ENCODE measurements at regions not wholly inside any gene's neighbourhood (a gene's known extent, or its start where the extent isn't known, plus 50 kb on each side); places are given as distances from the start of the nearest gene placed in this dataset.

GRCh38 chr1:79807816-79808215 is 801.3 kb upstream of the ADGRL4 start:
- DNase-seq (ENCODE audit: low read depth, low spot score), result no peak

DNA sequence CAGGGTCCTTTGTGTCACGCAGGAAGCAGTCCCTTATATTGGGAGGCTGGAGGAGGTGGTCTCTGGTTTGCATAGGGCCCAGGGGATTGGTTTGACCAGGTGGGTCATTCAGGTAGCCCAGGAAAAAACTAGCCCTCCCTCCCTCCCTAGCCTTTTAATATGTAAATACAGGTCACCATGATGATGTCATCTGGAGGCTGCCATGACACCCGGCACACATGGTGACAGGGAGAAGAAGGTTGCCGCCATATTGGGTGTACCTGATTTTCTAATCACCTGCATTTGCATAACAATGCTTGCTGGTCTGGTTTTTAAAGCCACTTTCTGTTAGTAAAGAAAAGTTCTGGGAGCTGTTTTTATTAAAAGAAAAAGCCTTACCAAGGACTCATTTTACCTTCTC is 791.0 kb upstream of the ADGRL4 start:
- DNase-seq (ENCODE audit: low read depth, low spot score), result peak; percentile 7

DNA sequence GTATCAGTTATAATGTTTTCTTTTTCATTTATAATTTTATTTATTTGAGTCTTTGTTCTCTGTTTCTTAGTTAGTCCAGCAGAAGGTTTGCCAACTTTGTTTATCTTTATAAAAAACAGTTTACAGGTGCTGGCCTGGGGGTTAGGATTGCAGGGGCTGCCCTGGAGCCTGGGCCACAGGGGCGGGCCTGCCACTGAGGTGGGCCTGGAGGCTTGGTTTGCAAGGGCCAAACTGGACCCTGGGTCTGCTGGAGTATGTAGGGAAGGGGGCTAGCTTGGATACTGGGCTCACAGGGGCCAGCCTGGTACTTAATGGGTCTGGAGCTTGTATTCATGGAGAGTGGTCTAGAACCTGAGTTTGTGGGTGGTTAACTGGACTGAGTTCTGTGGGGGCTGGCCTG is 789.9 kb upstream of the ADGRL4 start:
- DNase-seq (ENCODE audit: low read depth, low spot score), result no peak

- no peak for DNase-seq (ENCODE audit: low read depth, low spot score)
Observed at GRCh38 chr1:79792219-79792930, 785.8 kb upstream of the ADGRL4 start.

DNA sequence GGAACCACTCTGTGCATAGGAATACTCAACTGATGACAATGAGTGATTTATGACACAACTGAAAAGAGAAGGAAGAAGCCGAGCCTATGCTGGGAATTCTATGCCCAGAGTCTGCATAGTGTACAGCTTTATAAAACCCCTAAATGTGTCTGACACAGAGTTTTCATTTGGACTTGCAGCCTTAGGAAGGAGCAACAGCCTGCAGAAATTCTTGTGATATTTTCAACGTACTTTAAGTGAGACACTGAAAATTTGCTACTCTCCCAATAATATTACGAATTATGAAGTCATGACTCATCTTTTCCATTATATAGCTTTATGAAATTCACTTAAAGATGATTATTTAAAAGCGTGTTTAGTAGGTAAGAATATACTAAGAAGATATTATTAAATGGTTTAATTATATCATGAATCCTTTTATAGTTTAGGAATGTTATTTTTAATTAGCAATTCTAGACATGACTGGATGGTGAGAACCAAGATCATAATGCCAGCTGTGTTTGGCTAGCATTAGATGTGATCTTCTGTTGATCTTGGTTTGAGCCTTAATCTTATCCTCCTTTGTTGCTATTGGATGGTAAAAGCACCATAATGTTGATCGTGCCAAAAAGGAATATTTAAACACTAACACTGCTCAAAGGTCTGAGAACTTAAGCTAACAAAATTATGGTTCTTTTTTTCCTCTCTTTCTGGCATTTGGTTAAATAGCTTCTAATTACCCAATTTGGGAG is 785.1 kb upstream of the ADGRL4 start:
- no peak for DNase-seq (ENCODE audit: low read depth, low spot score)

- no peak for DNase-seq (ENCODE audit: low read depth, low spot score)
Observed at GRCh38 chr1:79790950-79791349, 784.4 kb upstream of the ADGRL4 start.

DNA sequence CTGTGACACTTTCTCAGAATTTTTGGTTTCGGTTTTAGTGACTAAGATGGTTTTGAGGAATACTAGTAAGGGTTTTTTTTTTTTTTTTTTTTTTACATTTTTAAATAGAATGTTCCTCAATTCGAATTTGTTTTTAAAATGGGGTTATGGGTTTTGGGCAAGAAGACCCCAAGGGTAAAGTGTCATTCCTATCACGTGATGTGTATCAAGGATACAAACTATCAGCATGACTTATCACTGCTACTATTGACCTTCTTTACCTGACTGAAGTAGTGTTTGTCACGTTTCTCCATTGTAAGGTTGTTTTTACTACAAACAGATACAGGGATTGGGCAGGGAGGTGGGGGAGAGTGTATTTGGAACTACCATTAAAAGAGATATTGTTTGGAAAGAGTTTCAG is 781.1 kb upstream of the ADGRL4 start:
- no peak for DNase-seq (ENCODE audit: low read depth, low spot score)

- DNase-seq (ENCODE audit: low read depth, low spot score), result no peak
Observed at GRCh38 chr1:79785964-79786363, 779.4 kb upstream of the ADGRL4 start.

GRCh38 chr1:79785561-79785960 is 779.0 kb upstream of the ADGRL4 start:
- DNase-seq (ENCODE audit: low read depth, low spot score), result no peak

- no peak for DNase-seq (ENCODE audit: low read depth, low spot score)
Observed at GRCh38 chr1:79781261-79781660, 774.7 kb upstream of the ADGRL4 start.

- DNase-seq (ENCODE audit: low read depth, low spot score), result no peak
Observed at GRCh38 chr1:79777481-79778219, 771.1 kb upstream of the ADGRL4 start.

- no peak for DNase-seq (ENCODE audit: low read depth, low spot score)
Observed at GRCh38 chr1:79775402-79775801, 768.9 kb upstream of the ADGRL4 start.

DNA sequence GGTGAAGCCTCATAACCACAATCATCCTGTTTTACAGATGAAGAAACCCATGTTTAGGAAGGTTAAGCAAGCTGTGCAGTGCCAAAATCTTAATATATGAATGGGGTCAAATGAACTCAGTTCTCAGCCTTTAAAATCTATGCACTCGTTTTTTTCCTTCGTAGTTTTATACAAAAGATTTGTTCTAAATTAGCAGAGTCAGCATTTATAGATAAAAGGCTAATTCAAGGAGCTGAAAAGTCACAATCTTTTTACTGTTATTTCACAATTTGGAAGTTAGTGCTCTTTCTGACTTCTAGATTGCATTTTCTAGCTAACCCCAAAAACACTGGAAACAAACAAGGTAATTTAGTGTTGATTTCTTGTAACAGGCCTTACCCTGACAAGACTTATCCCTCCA is 766.9 kb upstream of the ADGRL4 start:
- DNase-seq (ENCODE audit: low read depth, low spot score), result no peak

- DNase-seq (ENCODE audit: low read depth, low spot score), result no peak
Observed at GRCh38 chr1:79762461-79762860, 755.9 kb upstream of the ADGRL4 start.

GRCh38 chr1:79760531-79760930 is 754.0 kb upstream of the ADGRL4 start:
- no peak for DNase-seq (ENCODE audit: low read depth, low spot score)

DNA sequence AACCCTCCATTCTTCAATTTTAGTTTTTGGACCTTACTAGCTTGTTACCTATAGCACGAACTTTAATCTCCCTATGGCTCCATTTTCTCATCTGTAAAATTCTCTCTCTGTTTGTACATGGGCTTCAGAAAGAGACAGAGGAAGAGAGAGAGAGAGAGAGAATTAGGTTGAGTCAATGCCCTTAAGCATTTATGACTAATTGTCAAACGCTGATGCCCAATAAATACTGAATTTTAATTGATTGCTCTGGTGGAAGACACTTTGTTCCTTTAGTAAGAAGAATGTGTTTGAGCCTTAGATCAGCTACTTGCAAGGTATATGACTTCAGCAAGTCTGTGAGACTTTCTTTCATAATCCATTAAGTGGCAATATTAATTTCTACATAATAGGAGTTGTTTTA is 743.1 kb upstream of the ADGRL4 start:
- no peak for DNase-seq (ENCODE audit: low read depth, low spot score)

DNA sequence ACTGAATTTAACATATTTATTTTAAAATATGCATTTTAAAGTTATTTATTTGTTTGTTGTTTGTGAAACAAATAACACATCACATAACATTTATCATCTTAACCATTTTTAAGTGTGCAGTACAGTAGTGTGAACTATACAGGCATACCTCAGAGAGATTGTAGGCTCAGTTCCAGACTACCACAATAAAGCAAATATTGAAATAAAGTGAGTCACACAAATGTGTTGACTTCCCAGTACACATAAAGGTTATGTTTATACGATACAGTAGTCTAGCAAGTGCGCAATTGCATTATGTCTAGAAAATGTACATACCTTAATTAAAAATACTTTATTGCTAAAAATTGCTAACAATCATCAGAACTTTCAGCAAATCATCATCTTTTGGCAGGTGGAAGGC is 739.4 kb upstream of the ADGRL4 start:
- no peak for DNase-seq (ENCODE audit: low read depth, low spot score)

- DNase-seq (ENCODE audit: low read depth, low spot score), result no peak
Observed at GRCh38 chr1:79744746-79745145, 738.2 kb upstream of the ADGRL4 start.

- no peak for DNase-seq (ENCODE audit: low read depth, low spot score)
Observed at GRCh38 chr1:79741720-79742421, 735.3 kb upstream of the ADGRL4 start.

- DNase-seq (ENCODE audit: low read depth, low spot score), result no peak
Observed at GRCh38 chr1:79738101-79738500, 731.6 kb upstream of the ADGRL4 start.

DNA sequence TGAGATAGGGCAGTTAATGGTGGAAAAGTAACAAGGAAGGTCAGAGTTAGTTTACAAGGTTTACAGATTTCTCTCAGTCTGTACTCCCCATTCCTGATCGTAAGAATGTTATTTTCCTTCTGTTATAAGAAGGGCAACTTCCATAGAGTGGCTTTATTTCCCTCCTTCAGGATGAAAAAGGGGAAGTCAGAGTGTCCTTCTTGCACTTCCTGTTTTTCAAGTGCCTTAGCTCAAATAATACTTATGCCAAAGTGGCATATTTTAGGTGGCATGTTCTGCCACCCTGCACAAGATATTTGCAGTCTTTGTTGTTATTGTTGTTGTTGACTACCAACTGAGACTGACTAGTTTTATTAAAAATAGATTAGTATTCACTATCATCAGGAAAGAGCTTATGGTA is 730.7 kb upstream of the ADGRL4 start:
- no peak for DNase-seq (ENCODE audit: low read depth, low spot score)

DNA sequence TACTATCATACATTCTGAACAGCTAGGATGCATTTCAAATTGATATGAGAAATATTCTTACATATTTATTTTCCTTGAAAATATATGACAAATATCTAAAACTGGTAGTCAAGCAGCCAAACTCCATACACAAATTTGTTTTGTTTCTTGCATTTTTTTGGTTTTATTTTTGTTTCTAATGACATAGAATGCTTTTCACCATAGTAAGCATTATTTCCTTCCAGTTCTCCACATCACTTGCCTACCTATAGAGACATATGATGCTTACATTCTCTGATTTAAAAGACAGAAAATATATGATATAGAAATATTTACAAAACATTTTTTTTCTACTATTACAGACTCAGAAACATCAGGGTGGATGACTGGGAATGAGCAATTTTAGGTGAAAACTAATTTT is 726.4 kb upstream of the ADGRL4 start:
- no peak for DNase-seq (ENCODE audit: low read depth, low spot score)
